PFSK-1 (cell line): ENCODE measurements at regions not wholly inside any gene's neighbourhood (a gene's known extent, or its start where the extent isn't known, plus 50 kb on each side); places are given as distances from the start of the nearest gene placed in this dataset.

Experiments
- POLR2AphosphoS5 ChIP-seq: IDR thresholded peaks from 2 replicates; pipeline ENCODE4 v1.6.1; 2012; ENCODE audit warnings: low read depth, mild to moderate bottlenecking, control low read depth, low read length, moderate library complexity
- REST ChIP-seq, 2 experiments: IDR thresholded peaks; 2 replicates each; pipeline versions ENCODE4 v1.6.1 to v1.8.0; 2011 to 2012; ENCODE audit warnings: low read depth in 2 of 2, low read length in 2 of 2, control low read depth in 1 of 2, inconsistent platforms in 1 of 2, mild to moderate bottlenecking in 1 of 2, moderate library complexity in 1 of 2; ENCODE audit not compliant: insufficient read depth in 1 of 2
- TAF1 ChIP-seq: IDR thresholded peaks from 2 replicates; pipeline ENCODE4 v1.6.1; 2012; ENCODE audit warnings: low read length, control low read depth, borderline replicate concordance; ENCODE audit not compliant: insufficient read depth

GRCh38 chr5:124831687-124832240, 85.3 kb upstream of the ZNF608 start:
- TF ChIP-seq POLR2AphosphoS5 (no peak), REST (IDR thresholded peaks at IDR 0.05; ENCODE audit: insufficient read depth in 1 of 2, low read depth in 2 of 2, low read length in 2 of 2) (no peak), TAF1 (no peak)
